Muscle layer of colon (tissue), 2 donors: ENCODE measurements at regions not wholly inside any gene's neighbourhood (a gene's known extent, or its start where the extent isn't known, plus 50 kb on each side); places are given as distances from the start of the nearest gene placed in this dataset.

Source experiments
- H3K27ac ChIP-seq: one replicate; pipeline ENCODE4 v1.7.0; 2013; ENCODE audit warnings: low read depth, mild to moderate bottlenecking, low read length, moderate library complexity
- H3K27me3 ChIP-seq, 2 donors: one replicate each; pipeline ENCODE4 v1.7.0; 2013; ENCODE audit warnings: low read length in 2 of 2, mild to moderate bottlenecking in 2 of 2; ENCODE audit not compliant: insufficient read depth in 2 of 2, control insufficient read depth in 1 of 2
- H3K36me3 ChIP-seq: one replicate; pipeline ENCODE4 v1.7.0; 2013; ENCODE audit warnings: mild to moderate bottlenecking, low read length; ENCODE audit not compliant: insufficient read depth
- H3K4me1 ChIP-seq: one replicate; pipeline ENCODE4 v1.7.0; 2013; ENCODE audit warnings: mild to moderate bottlenecking, low read length; ENCODE audit not compliant: insufficient read depth
- H3K4me3 ChIP-seq, 2 donors: one replicate each; pipeline ENCODE4 v1.7.0; 2013; ENCODE audit warnings: low read length in 2 of 2, low read depth in 1 of 2, mild to moderate bottlenecking in 1 of 2, moderate library complexity in 1 of 2
- H3K9ac ChIP-seq: one replicate; pipeline ENCODE4 v1.7.0; 2013; ENCODE audit warnings: low read length
- H3K9me3 ChIP-seq: one replicate; pipeline ENCODE4 v1.7.0; 2013; ENCODE audit warnings: mild to moderate bottlenecking, low read length
- donor health status: abdominal sarcoma.
- donor health status: Adenocarcinoma of cecum.

DNA sequence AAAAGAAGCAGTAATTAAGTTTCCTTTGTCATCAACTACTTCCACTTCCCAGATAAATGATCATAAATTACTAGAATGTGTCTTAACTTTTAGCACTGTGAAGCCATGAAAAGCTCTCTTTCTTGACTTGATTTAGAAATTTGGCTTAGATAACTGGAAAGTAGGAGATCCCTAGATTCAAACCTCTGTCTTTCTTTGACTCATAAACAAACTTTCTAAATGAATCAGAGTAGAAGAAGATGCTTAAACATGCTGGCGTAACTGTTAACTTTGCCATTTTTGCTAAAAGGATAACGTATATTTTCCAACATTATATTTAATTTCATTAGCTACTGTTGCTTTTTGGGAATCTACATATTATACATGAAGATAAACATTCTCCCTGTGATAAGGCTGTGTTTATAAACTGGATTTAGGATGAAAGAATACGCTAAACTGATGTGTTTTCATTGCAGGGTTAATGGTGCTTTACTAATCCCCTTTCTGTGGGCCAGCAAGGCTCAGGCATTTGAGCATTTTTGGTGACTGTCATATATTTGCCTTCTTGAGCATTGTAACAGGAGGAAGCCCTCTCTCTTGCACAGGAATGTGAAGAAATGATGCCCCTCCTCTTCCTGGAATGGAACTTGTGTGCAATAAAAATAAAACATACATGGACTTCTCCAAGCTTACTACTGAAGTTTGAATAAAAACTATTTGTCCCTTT lies 301.4 kb downstream of the BMP4 start:
- no peak overlapping the region for H3K9ac ChIP-seq
- H3K4me3 ChIP-seq: no peak overlapping the region
- no peak overlapping the region for H3K27ac ChIP-seq
- no peaks in the 10 kb centered on the region for H3K9me3 ChIP-seq
- H3K4me1 ChIP-seq: no peaks in the 10 kb centered on the region
- no peaks in the 10 kb centered on the region for H3K36me3 ChIP-seq
- no peaks in the 10 kb centered on the region for H3K27me3 ChIP-seq

DNA sequence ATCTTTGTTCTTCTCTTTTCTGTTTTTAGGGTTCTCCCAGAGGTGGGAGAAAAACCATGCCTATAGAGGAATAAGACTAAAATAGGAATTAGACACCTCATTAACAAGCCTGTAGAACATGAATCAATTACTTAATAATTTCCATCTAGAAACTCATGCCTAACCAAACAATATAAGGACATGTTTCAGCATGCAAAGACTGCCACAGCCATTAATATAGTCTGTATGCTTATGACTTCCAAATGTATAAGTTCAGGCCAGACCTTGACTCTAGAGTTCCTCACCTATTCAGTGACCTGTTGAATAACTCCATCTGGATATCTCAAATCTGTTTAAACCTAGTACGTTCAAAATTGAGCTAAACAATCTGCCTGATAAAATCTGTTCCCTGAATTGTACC lies 304.6 kb downstream of the BMP4 start:
- Histone ChIP-seq H3K4me3 (no peak overlapping the region), H3K4me1 (no peaks in the 10 kb centered on the region), H3K9me3 (no peaks in the 10 kb centered on the region), H3K27me3 (no peaks in the 10 kb centered on the region), H3K9ac (no peak overlapping the region), H3K36me3 (no peaks in the 10 kb centered on the region), H3K27ac (no peak overlapping the region)

DNA sequence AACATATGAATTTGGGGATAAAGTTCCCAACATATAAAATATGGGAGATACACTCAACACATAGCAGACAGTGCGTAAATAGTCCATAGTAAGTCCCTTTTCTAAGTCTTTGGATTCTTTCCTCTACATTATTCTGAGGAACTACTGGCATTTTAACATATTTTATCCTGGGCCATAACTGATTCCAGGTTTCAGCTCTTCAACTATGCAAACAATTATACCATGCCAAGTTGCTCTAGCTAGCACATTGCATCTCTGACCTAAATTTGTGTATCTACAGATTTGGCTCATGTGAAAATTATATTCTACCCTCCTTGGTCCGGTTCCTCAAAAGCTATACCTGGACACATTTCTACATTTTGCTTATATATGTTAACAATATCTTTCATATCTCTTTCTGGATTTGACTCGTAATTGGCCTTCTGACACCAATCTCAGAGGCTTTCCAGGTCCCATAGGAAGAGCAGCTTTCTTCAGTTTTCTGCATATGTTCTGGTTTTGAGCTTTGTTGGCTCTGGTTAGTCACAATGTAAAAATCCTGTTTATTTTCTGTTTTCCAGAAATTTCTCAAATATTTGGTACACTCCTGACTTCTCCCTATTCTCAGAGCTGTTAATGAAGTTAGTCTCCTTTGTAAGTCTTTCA lies 305.4 kb downstream of the BMP4 start:
- Histone ChIP-seq H3K4me1 (no peaks in the 10 kb centered on the region), H3K27ac (no peak overlapping the region), H3K27me3 (no peaks in the 10 kb centered on the region), H3K9me3 (no peaks in the 10 kb centered on the region), H3K4me3 (no peak overlapping the region), H3K36me3 (no peaks in the 10 kb centered on the region), H3K9ac (no peak overlapping the region)

DNA sequence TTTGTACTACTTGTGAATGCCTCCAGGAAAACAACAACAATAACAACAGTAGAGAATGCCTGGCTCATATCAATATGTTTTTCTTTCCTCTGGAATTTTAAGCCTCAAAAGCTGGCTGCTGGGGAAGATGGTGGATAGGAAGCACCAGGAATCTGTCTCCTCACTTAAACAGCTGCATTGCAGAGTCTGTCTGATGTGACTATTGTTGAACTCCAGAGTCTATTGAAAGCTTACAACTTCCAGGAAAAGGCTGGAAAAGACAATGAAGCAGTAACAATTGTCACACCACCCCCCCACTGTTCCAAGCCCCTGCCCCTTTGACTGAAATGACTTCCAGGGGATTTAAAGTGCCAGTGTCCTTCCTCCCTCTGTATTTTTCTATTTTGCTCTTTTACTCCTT lies 309.7 kb downstream of the BMP4 start:
- H3K27me3 ChIP-seq: no peaks in the 10 kb centered on the region
- no peak overlapping the region for H3K9ac ChIP-seq
- no peaks in the 10 kb centered on the region for H3K4me1 ChIP-seq
- no peaks in the 10 kb centered on the region for H3K36me3 ChIP-seq
- H3K27ac ChIP-seq: no peak overlapping the region
- H3K4me3 ChIP-seq: no peak overlapping the region
- H3K9me3 ChIP-seq: no peaks in the 10 kb centered on the region

DNA sequence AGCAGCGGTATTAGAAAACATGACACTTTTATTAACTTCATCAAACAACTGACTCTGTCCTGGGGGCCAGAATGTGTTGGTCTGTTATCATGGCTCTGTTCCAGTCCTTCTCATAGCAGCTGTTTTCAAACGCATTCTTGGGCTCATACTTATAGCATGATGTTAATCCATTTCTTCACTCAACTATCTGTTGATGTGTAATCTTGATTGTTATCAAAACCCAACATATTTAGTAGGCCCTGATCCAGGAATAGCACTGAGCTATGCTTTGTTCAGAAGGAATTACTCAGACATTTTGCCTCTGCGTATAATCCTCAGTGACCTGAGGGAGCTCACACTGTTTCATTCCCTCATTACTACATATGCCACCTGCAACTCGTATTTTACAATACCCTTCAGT lies 315.9 kb downstream of the BMP4 start:
- no peak overlapping the region for H3K27ac ChIP-seq
- no peak overlapping the region for H3K4me3 ChIP-seq
- no peaks in the 10 kb centered on the region for H3K36me3 ChIP-seq
- H3K4me1 ChIP-seq: no peaks in the 10 kb centered on the region
- H3K27me3 ChIP-seq: no peaks in the 10 kb centered on the region
- no peaks in the 10 kb centered on the region for H3K9me3 ChIP-seq
- no peak overlapping the region for H3K9ac ChIP-seq

DNA sequence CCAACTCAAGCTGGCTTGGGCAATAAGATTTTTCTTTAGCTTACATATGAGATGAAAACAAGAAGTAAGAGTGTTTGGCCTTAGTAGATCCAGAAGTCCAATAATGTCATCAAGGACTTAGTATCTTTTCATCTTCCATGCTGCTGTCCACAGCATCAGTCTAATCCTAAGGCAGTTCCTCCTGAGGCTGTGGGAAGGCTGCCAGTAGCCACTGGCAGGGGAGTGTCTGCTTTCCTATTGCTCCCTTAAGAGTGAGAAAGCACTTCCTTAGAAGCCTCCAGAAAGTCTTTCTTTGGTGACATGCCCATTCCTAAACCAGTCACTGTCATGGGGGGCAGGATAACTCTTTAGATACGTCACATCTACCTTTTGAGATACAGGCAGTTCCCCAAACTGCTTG lies 317.7 kb downstream of the BMP4 start:
- Histone ChIP-seq H3K27ac (no peak overlapping the region), H3K9ac (no peak overlapping the region), H3K4me1 (no peaks in the 10 kb centered on the region), H3K27me3 (no peaks in the 10 kb centered on the region), H3K9me3 (no peaks in the 10 kb centered on the region), H3K4me3 (no peak overlapping the region), H3K36me3 (no peaks in the 10 kb centered on the region)

DNA sequence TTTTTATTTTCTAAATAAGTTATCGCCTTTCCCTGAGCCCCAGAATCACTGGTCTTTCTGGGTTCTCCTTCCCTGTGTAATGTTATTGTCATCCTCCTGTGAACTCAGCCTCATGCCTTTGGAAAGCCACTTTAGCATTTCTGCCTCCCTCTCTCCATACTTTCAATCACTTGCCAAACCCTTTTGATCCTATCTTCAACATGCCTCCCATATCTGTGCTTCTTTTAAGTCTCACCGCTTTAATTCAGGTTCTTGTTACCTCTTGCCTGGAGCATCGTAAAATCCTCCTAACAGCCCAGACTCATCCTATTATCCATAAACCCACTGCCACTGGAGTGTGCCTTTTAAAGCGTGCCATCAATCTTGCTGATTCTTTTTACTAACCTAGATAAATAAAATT lies 321.8 kb downstream of the BMP4 start:
- Histone ChIP-seq H3K27me3 (no peaks in the 10 kb centered on the region), H3K4me3 (no peak overlapping the region), H3K36me3 (no peaks in the 10 kb centered on the region), H3K9me3 (no peaks in the 10 kb centered on the region), H3K27ac (no peak overlapping the region), H3K9ac (no peak overlapping the region), H3K4me1 (no peaks in the 10 kb centered on the region)

DNA sequence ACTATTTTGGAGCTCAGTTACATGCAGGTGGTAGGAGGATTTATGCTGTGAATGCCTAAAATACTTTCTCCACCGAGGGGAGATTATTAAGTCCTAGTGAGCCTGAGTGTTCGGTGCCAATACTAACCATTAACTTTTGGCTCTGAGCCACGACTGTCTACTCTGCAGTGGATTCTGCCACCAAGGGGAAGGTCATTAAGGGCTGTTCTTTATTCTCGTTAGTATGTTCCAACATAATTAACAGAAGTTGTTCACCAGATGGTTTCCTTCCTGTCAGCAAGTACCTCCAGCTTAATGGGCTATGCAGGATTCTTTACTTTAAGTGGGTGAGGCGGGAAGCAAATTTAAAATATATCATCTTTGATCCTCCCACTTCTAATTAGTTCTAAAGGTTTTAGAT lies 326.3 kb downstream of the BMP4 start:
- H3K4me1 ChIP-seq: no peaks in the 10 kb centered on the region
- no peaks in the 10 kb centered on the region for H3K9me3 ChIP-seq
- no peaks in the 10 kb centered on the region for H3K36me3 ChIP-seq
- H3K4me3 ChIP-seq: no peak overlapping the region
- H3K9ac ChIP-seq: no peak overlapping the region
- no peaks in the 10 kb centered on the region for H3K27me3 ChIP-seq
- H3K27ac ChIP-seq: no peak overlapping the region

DNA sequence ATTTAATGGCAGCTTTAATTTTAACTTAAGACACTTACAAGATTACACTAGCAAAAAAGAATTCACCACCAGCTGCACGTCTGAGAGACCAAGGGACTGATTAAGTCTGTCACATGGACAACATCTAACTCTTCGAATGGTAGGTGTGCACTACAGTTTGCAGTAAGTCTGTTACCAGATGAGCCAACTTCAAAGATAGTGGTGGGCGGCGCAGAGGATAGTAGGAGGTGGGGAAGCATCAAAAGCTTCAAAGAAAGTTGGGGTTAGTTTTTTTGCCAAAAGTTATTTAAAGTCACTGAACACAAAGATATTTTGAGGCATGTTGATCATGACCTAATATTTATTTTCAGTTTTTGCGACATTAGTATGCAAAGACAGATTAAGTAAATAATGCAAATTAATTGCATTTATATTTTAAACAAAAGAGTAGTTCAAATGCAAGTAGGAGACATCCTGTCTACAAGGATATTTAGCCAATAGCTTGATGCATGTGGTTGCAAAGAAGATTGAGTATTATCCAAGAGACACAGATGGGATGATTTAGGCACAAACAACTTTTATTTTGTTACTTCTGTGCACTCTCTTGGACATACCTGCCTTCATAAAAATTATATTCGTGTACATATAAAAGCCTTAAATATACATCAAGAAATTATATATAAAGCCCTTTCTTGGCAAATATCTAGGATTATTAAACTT lies 327.7 kb downstream of the BMP4 start:
- Histone ChIP-seq H3K4me1 (no peaks in the 10 kb centered on the region), H3K27ac (no peak overlapping the region), H3K9me3 (no peaks in the 10 kb centered on the region), H3K4me3 (no peak overlapping the region), H3K27me3 (no peaks in the 10 kb centered on the region), H3K36me3 (no peaks in the 10 kb centered on the region), H3K9ac (no peak overlapping the region)

DNA sequence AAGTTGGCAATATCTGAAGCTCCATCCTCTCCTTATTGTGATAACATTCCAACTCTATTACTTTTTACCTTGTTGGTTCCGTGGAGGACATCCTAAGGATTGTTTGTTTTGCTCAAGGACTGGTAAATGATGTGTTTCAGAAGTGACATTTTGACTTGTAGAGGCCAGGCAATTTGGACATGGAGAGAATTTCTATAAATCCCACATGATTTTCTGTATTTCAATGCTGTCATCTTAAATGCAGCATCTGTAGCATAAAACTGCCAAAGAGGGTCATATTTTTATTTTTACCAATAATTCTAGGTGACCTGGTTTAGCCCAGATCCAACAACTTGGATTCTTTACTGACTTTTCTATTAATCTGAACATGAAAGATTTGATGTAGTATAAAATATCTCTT lies 328.4 kb downstream of the BMP4 start:
- Histone ChIP-seq H3K9ac (no peak overlapping the region), H3K36me3 (no peaks in the 10 kb centered on the region), H3K4me3 (no peak overlapping the region), H3K27me3 (no peaks in the 10 kb centered on the region), H3K27ac (no peak overlapping the region), H3K4me1 (no peaks in the 10 kb centered on the region), H3K9me3 (no peaks in the 10 kb centered on the region)

DNA sequence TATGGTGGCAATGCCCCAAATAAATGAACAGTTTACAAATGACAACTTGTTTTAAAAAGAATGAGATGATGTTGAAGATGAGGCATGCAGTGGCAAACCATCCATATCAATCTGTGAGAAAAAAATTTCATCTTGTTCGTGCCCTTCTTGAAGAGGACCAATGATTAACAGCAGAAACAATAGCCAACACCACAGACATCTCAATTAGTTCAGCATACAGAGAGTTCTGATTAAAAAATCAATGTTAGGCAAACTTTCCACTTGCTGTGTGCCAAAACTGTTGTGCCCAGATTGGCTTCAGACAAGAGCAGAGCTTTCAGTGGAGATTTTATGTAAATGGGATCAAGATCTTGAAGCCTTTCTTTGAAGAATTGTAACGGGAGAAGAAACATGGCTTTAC lies 329.9 kb downstream of the BMP4 start:
- Histone ChIP-seq H3K27ac (no peak overlapping the region), H3K4me3 (no peak overlapping the region), H3K9me3 (no peaks in the 10 kb centered on the region), H3K36me3 (no peaks in the 10 kb centered on the region), H3K9ac (no peak overlapping the region), H3K27me3 (no peaks in the 10 kb centered on the region), H3K4me1 (no peaks in the 10 kb centered on the region)

DNA sequence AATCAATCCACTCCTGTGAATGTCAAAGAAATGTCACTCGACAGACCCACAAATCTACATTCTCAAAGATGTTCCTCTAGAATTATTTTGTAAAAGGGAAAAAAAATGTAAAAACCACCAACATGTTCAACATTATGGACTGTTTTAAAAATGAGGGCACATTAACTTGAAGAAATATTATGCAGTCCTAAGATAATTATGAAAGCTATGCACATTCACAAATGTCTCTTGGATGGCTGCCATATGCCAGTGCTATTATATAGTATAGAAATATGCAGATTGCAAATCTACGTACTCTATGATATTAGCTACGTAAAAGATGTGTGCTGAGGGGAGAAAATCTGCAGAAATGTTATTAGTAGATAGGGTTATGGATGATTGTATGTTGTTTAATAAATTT lies 334.2 kb downstream of the BMP4 start:
- H3K4me3 ChIP-seq: no peak overlapping the region
- no peak overlapping the region for H3K27ac ChIP-seq
- H3K9me3 ChIP-seq: no peaks in the 10 kb centered on the region
- H3K27me3 ChIP-seq: no peaks in the 10 kb centered on the region
- no peaks in the 10 kb centered on the region for H3K36me3 ChIP-seq
- no peak overlapping the region for H3K9ac ChIP-seq
- H3K4me1 ChIP-seq: peaks cover 18% of the 10 kb centered on the region
